OCI-LY3 (cell line): ENCODE measurements at regions not wholly inside any gene's neighbourhood (a gene's known extent, or its start where the extent isn't known, plus 50 kb on each side); places are given as distances from the start of the nearest gene placed in this dataset.

Source experiments
- H2AFZ ChIP-seq: fragments of 200-600, 300-600 bp; shearing (Covaris generic); 2 replicates; pipeline ENCODE4 v1.6.0; 2014; ENCODE audit warnings: antibody characterized with exemption, low read depth, low read length
- H3K27ac ChIP-seq: fragments of 200-600, 300-600 bp; sonication (generic); 2 replicates; pipeline ENCODE4 v1.5.1; 2014; ENCODE audit warnings: mild to moderate bottlenecking, low read length, moderate library complexity, mixed read lengths
- H3K27me3 ChIP-seq: fragments of 200-600, 300-600 bp; sonication (generic); 2 replicates; pipeline ENCODE4 v1.6.1; 2014; ENCODE audit warnings: low read depth, low read length, mixed read lengths
- H3K36me3 ChIP-seq: fragments of 200-600, 300-600 bp; sonication (generic); replicated peaks from 2 replicates; pipeline ENCODE3; 2014; ENCODE audit warnings: low read depth, low read length, mixed read lengths
- H3K4me1 ChIP-seq: fragments of 300-600, 200-600 bp; sonication (generic); 2 replicates; pipeline ENCODE4 v1.6.1; 2014; ENCODE audit warnings: low read length, mixed read lengths
- H3K4me2 ChIP-seq: fragments of 200-600, 300-600 bp; sonication (generic); 2 replicates; pipeline ENCODE4 v1.6.1; 2014; ENCODE audit warnings: low read length, mixed read lengths
- H3K4me3 ChIP-seq: fragments of 300-600, 200-600 bp; sonication (generic); 2 replicates; pipeline ENCODE4 v1.5.1; 2014; ENCODE audit warnings: antibody characterized with exemption, mild to moderate bottlenecking, low read length, moderate library complexity
- H3K79me2 ChIP-seq: fragments of 300-600, 200-600 bp; shearing (Covaris generic); 2 replicates; pipeline ENCODE4 v1.6.1; 2014; ENCODE audit warnings: mild to moderate bottlenecking, low read length, mixed read lengths
- H3K9ac ChIP-seq: fragments of 300-600, 200-600 bp; shearing (Covaris generic); 2 replicates; pipeline ENCODE4 v1.6.0; 2014; ENCODE audit warnings: mild to moderate bottlenecking, low read length, moderate library complexity
- H3K9me3 ChIP-seq: fragments of 200-600, 300-600 bp; shearing (Covaris generic); 2 replicates; pipeline ENCODE4 v1.6.1; 2014; ENCODE audit warnings: low read length, mixed read lengths; ENCODE audit not compliant: insufficient read depth
- H4K20me1 ChIP-seq: fragments of 200-600, 300-600 bp; sonication (generic); 2 replicates; pipeline ENCODE4 v1.6.1; 2016; ENCODE audit warnings: low read length, mixed read lengths; ENCODE audit not compliant: insufficient read depth
- CTCF ChIP-seq: fragments of 200-600, 300-600 bp; sonication (generic); IDR thresholded peaks from 2 replicates; pipeline ENCODE4 v1.5.1; 2014; ENCODE audit warnings: antibody characterized with exemption, low read length, low read depth
- EZH2phosphoT487 ChIP-seq: fragments of 200-600 bp; shearing (Covaris generic); IDR thresholded peaks from 2 replicates; pipeline ENCODE4 v1.6.1; 2018; ENCODE audit warnings: antibody characterized with exemption, mixed run types, low read depth

- no peak overlapping the region for H3K4me3 ChIP-seq
- no peak overlapping the region for H3K4me2 ChIP-seq
- TF ChIP-seq EZH2phosphoT487 (no peak), CTCF (no peak)
- peaks cover 15% of the 10 kb centered on the region for H3K4me1 ChIP-seq
- H2AFZ ChIP-seq: no peak overlapping the region
- no peaks in the 10 kb centered on the region for H4K20me1 ChIP-seq
- H3K9ac ChIP-seq: no peak overlapping the region
- no peaks in the 10 kb centered on the region for H3K36me3 ChIP-seq
- no peaks in the 10 kb centered on the region for H3K27me3 ChIP-seq
- no peak overlapping the region for H3K27ac ChIP-seq
- H3K79me2 ChIP-seq: no peaks in the 10 kb centered on the region
- H3K9me3 ChIP-seq: no peaks in the 10 kb centered on the region
Measured at GRCh38 chr3:20236603-20237002, 50.6 kb upstream of the SGO1 start.
